Central memory CD8-positive, alpha-beta T cell (primary cell): ENCODE measurements at regions not wholly inside any gene's neighbourhood (a gene's known extent, or its start where the extent isn't known, plus 50 kb on each side); places are given as distances from the start of the nearest gene placed in this dataset.

ENCODE experiments used
- ATAC-seq: fragments of 150-1000 bp; cut with Tn5 transposase; replicated peaks from 2 replicates; pipeline ENCODE4 v1.10.0; 2022; ENCODE audit warnings: mild to moderate bottlenecking, moderate FRiP score, moderate number of reproducible peaks; ENCODE audit not compliant: poor library complexity, severe bottlenecking; ENCODE audit errors: extremely low read depth
- DNase-seq, 2 donors: peaks; one replicate each; pipeline ENCODE4 v3.0.0; 2021; ENCODE audit warnings: low spot score in 2 of 2
- H3K27ac Mint-ChIP-seq: one replicate; pipeline ENCODE4 v1.8.0; 2022; ENCODE audit warnings: low read depth, mild to moderate bottlenecking, moderate library complexity, mixed read lengths
- H3K27me3 Mint-ChIP-seq: one replicate; pipeline ENCODE4 v1.8.0; 2022; ENCODE audit warnings: mixed read lengths
- H3K36me3 Mint-ChIP-seq: one replicate; pipeline ENCODE4 v1.8.0; 2022; ENCODE audit warnings: mild to moderate bottlenecking, moderate library complexity, mixed read lengths; ENCODE audit not compliant: insufficient read depth
- H3K4me1 Mint-ChIP-seq: one replicate; pipeline ENCODE4 v1.8.0; 2022; ENCODE audit warnings: mixed read lengths
- H3K4me3 Mint-ChIP-seq: one replicate; pipeline ENCODE4 v1.8.0; 2022; ENCODE audit warnings: mild to moderate bottlenecking, moderate library complexity, mixed read lengths
- H3K9me3 Mint-ChIP-seq: one replicate; pipeline ENCODE4 v1.8.0; 2022; ENCODE audit warnings: mixed read lengths

GRCh38 chr22:49592780-49593501, 234.7 kb downstream of the BRD1 start:
- no peak overlapping the region for H3K27ac Mint-ChIP-seq
- ATAC-seq = no peak

GRCh38 chr22:49590851-49591445, 236.7 kb downstream of the BRD1 start:
- ATAC-seq (no peak), DNase-seq (no peak)
- Mint-ChIP-seq H3K4me1 (peaks cover 6% of the 10 kb centered on the region), H3K9me3 (no peaks in the 10 kb centered on the region), H3K27ac (no peak overlapping the region), H3K4me3 (no peak overlapping the region), H3K36me3 (peaks cover 4% of the 10 kb centered on the region), H3K27me3 (no peaks in the 10 kb centered on the region)

More at GRCh38 chr22:49592780-49593501, 234.7 kb downstream of the BRD1 start:
- no peaks in the 10 kb centered on the region for H3K27me3 Mint-ChIP-seq
- H3K4me3 Mint-ChIP-seq = no peak overlapping the region
- no peak for DNase-seq
- H3K4me1 Mint-ChIP-seq = no peaks in the 10 kb centered on the region
- peaks cover 1% of the 10 kb centered on the region for H3K36me3 Mint-ChIP-seq
- H3K9me3 Mint-ChIP-seq = no peaks in the 10 kb centered on the region

GRCh38 chr22:49590381-49590780, 237.3 kb downstream of the BRD1 start:
- Mint-ChIP-seq H3K4me3 (no peak overlapping the region), H3K36me3 (peaks cover 4% of the 10 kb centered on the region), H3K4me1 (peaks cover 6% of the 10 kb centered on the region), H3K9me3 (no peaks in the 10 kb centered on the region), H3K27ac (no peak overlapping the region), H3K27me3 (no peaks in the 10 kb centered on the region)
- no peak for DNase-seq
- ATAC-seq = no peak

- H3K9me3 Mint-ChIP-seq = no peaks in the 10 kb centered on the region
- no peak for ATAC-seq
- no peaks in the 10 kb centered on the region for H3K27me3 Mint-ChIP-seq
- H3K4me1 Mint-ChIP-seq = peaks cover 6% of the 10 kb centered on the region
- peaks cover 4% of the 10 kb centered on the region for H3K36me3 Mint-ChIP-seq
- no peak for DNase-seq
- no peak overlapping the region for H3K4me3 Mint-ChIP-seq
- H3K27ac Mint-ChIP-seq = no peak overlapping the region
Measured at GRCh38 chr22:49589811-49590210, 237.9 kb downstream of the BRD1 start.

GRCh38 chr22:49589301-49589700, 238.4 kb downstream of the BRD1 start:
- H3K36me3 Mint-ChIP-seq = peaks cover 3% of the 10 kb centered on the region
- H3K27ac Mint-ChIP-seq = no peak overlapping the region
- no peaks in the 10 kb centered on the region for H3K27me3 Mint-ChIP-seq
- H3K9me3 Mint-ChIP-seq = no peaks in the 10 kb centered on the region
- ATAC-seq = no peak
- peaks cover 6% of the 10 kb centered on the region for H3K4me1 Mint-ChIP-seq
- no peak for DNase-seq
- no peak overlapping the region for H3K4me3 Mint-ChIP-seq

- Mint-ChIP-seq H3K36me3 (peaks cover 3% of the 10 kb centered on the region), H3K27me3 (no peaks in the 10 kb centered on the region), H3K9me3 (no peaks in the 10 kb centered on the region), H3K27ac (no peak overlapping the region), H3K4me3 (no peak overlapping the region), H3K4me1 (peaks cover 6% of the 10 kb centered on the region)
- DNase-seq (no peak), ATAC-seq (no peak)
Measured at GRCh38 chr22:49588739-49589138, 238.9 kb downstream of the BRD1 start.

GRCh38 chr22:49587987-49588386, 239.7 kb downstream of the BRD1 start:
- H3K36me3 Mint-ChIP-seq = peaks cover 3% of the 10 kb centered on the region
- peaks cover 6% of the 10 kb centered on the region for H3K4me1 Mint-ChIP-seq
- H3K27ac Mint-ChIP-seq = peak overlapping the region; percentile 55
- DNase-seq = no peak
- ATAC-seq = no peak
- H3K27me3 Mint-ChIP-seq = no peaks in the 10 kb centered on the region
- H3K9me3 Mint-ChIP-seq = no peaks in the 10 kb centered on the region
- H3K4me3 Mint-ChIP-seq = no peak overlapping the region

GRCh38 chr22:49587421-49587820, 240.3 kb downstream of the BRD1 start:
- H3K36me3 Mint-ChIP-seq = peaks cover 3% of the 10 kb centered on the region
- ATAC-seq = no peak
- H3K4me1 Mint-ChIP-seq = peaks cover 6% of the 10 kb centered on the region
- DNase-seq = no peak
- H3K4me3 Mint-ChIP-seq = no peak overlapping the region
- H3K9me3 Mint-ChIP-seq = no peaks in the 10 kb centered on the region
- no peaks in the 10 kb centered on the region for H3K27me3 Mint-ChIP-seq
- H3K27ac Mint-ChIP-seq = no peak overlapping the region

GRCh38 chr22:49586873-49587272, 240.8 kb downstream of the BRD1 start:
- no peak for ATAC-seq
- no peaks in the 10 kb centered on the region for H3K9me3 Mint-ChIP-seq
- no peak for DNase-seq
- H3K27me3 Mint-ChIP-seq = no peaks in the 10 kb centered on the region
- peaks cover 3% of the 10 kb centered on the region for H3K36me3 Mint-ChIP-seq
- no peak overlapping the region for H3K27ac Mint-ChIP-seq
- H3K4me1 Mint-ChIP-seq = peaks cover 6% of the 10 kb centered on the region
- H3K4me3 Mint-ChIP-seq = no peak overlapping the region

GRCh38 chr22:49586244-49586748, 241.4 kb downstream of the BRD1 start:
- H3K36me3 Mint-ChIP-seq = peaks cover 3% of the 10 kb centered on the region
- no peaks in the 10 kb centered on the region for H3K9me3 Mint-ChIP-seq
- H3K27ac Mint-ChIP-seq = no peak overlapping the region
- peaks cover 6% of the 10 kb centered on the region for H3K4me1 Mint-ChIP-seq
- ATAC-seq (no peak), DNase-seq (no peak)
- H3K27me3 Mint-ChIP-seq = no peaks in the 10 kb centered on the region
- H3K4me3 Mint-ChIP-seq = no peak overlapping the region

GRCh38 chr22:49585461-49586243, 242.0 kb downstream of the BRD1 start:
- ATAC-seq (no peak), DNase-seq (no peak)
- H3K36me3 Mint-ChIP-seq = peaks cover 3% of the 10 kb centered on the region
- peaks cover 6% of the 10 kb centered on the region for H3K4me1 Mint-ChIP-seq
- H3K9me3 Mint-ChIP-seq = no peaks in the 10 kb centered on the region
- H3K4me3 Mint-ChIP-seq = no peak overlapping the region
- H3K27me3 Mint-ChIP-seq = no peaks in the 10 kb centered on the region
- H3K27ac Mint-ChIP-seq = no peak overlapping the region

GRCh38 chr22:49583886-49584505, 243.7 kb downstream of the BRD1 start:
- Mint-ChIP-seq H3K36me3 (peaks cover 3% of the 10 kb centered on the region), H3K27ac (no peak overlapping the region), H3K27me3 (no peaks in the 10 kb centered on the region), H3K9me3 (no peaks in the 10 kb centered on the region), H3K4me3 (no peak overlapping the region), H3K4me1 (peaks cover 6% of the 10 kb centered on the region)
- ATAC-seq (no peak), DNase-seq (no peak)
